ENCODE measurements at regions not wholly inside any gene's neighbourhood (a gene's known extent, or its start where the extent isn't known, plus 50 kb on each side); places are given as distances from the start of the nearest gene placed in this dataset.
"Not testable (repeated sequence)": the region's sequence is repeated elsewhere in the genome, so short reads cannot be mapped to it uniquely, and the experiment has no call there.

GRCh38 chr5:179448282-179448681 lies 102.1 kb upstream of the RUFY1 start:
- not testable (repeated sequence) for TF ChIP-seq ATF7 (IDR thresholded peaks at IDR 0.05); ZNF318 (IDR thresholded peaks at IDR 0.05; ENCODE audit: borderline replicate concordance in 1 of 2, low read depth in 1 of 2); KLF6 (CRISPR knock-in tag; IDR thresholded peaks at IDR 0.05; ENCODE audit: borderline replicate concordance); POLR2AphosphoS2 (IDR thresholded peaks at IDR 0.05; ENCODE audit: low read length)

Data from K562 (cell line).